Activated effector memory CD4-positive, alpha-beta T cell treated with anti-CD3 and anti-CD28 coated beads, Interleukin-2, amount 50 U/mL, for 16 hours (primary cell): ENCODE measurements at regions not wholly inside any gene's neighbourhood (a gene's known extent, or its start where the extent isn't known, plus 50 kb on each side); places are given as distances from the start of the nearest gene placed in this dataset.
"Not testable (repeated sequence)": the region's sequence is repeated elsewhere in the genome, so short reads cannot be mapped to it uniquely, and the experiment has no call there.

Experiments used
- DNase-seq: peaks from one replicate; pipeline ENCODE4 v3.0.0-alpha.2; 2020

DNA sequence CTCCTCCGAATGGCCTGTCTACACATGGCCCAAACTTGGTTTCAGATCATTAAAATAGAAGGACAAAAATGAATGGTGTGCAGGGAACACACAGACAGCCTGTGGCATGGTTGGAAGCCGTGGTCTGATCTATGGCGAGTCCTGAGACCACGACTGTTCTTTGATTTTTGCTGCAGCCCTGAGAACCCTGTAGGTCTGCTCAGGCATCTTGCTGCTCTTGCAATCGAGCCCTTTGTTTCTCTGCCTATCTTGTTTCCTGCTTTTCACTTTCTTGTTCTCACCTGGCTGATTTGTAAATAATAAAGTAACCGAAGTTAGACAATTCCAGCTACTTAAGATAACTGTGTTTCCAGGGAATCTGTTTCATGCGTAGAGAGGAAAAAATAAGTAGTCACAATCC is 54.1 kb upstream of the NBPF9 start:
- not testable (repeated sequence) for DNase-seq

DNA sequence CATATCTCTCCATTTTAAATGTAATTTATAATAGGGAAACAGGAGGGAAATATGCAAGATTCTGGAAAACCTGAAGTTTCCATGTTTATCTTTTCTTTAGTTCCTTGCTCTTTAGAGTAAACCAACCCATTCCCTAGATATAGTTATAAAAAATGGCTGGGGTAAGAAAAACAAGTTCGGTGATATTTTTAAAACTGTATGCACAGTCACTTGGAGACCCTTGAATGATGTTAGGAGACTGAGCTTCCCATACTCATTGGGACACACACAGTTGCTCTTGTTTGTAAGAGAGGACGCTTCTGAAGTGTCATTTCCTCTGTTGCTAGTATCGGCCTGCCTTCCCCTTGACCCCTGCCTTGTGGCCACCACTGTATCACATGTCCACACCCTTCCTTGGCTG is 55.0 kb upstream of the NBPF9 start:
- not testable (repeated sequence) for DNase-seq

DNA sequence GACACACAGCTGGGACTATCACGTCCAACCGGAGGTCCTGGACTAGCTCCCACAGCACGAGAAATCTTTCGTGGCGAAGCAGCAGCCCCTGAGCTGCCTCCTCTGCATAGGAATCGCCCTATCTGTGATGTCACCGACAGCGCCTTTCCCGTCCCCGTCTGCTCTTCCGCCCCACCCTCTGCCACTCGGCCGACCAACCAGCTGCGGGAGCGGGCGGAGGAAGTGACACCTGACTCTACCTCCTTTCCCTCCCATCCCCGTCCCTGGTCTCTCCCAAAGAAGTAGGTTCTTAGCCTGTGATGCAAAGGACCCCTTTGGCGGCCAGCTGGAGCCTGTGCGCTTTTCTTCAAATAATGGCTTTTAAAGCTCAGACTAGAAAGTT is 59.7 kb upstream of the NBPF9 start:
- DNase-seq = not testable (repeated sequence)

DNA sequence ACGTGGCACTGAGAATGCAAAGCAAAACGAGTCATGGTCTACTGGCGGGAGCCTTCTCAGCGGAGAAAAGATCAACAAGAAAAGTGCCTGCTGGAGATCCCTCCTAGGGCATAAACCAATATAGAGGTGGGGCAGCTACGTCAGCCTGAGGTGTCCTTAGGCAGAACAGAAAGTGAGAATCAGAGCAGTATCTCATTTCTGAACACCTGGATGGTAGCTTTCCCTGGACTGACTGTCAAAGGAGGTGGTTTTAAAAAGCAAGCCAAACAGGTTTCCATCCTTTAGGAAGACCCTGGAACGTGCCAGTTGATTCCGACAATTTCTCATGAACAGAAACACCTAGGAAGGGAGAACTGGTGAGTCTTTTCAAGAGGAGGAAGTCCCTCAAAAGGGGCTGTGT is 71.4 kb upstream of the NBPF9 start:
- not testable (repeated sequence) for DNase-seq

DNA sequence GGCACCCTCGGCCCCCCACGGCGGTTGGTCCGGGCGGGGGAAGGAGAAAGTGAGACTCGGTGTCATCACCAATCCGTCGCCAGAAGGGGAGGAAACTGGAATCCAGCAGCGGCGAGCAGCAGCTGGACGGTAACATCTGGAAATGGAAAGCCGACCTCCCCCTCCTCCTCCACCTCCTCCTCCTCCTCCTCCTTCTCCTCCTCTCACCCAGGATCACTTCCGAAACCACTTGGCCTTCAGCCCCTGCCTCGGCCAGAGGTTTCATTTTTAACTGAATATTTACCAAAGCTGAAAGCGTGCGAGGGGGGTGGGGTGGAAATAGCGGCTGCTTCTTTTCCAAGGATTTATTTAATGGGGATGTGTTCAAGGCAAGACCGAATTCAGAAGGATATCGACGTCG is 72.5 kb upstream of the NBPF9 start:
- not testable (repeated sequence) for DNase-seq

DNA sequence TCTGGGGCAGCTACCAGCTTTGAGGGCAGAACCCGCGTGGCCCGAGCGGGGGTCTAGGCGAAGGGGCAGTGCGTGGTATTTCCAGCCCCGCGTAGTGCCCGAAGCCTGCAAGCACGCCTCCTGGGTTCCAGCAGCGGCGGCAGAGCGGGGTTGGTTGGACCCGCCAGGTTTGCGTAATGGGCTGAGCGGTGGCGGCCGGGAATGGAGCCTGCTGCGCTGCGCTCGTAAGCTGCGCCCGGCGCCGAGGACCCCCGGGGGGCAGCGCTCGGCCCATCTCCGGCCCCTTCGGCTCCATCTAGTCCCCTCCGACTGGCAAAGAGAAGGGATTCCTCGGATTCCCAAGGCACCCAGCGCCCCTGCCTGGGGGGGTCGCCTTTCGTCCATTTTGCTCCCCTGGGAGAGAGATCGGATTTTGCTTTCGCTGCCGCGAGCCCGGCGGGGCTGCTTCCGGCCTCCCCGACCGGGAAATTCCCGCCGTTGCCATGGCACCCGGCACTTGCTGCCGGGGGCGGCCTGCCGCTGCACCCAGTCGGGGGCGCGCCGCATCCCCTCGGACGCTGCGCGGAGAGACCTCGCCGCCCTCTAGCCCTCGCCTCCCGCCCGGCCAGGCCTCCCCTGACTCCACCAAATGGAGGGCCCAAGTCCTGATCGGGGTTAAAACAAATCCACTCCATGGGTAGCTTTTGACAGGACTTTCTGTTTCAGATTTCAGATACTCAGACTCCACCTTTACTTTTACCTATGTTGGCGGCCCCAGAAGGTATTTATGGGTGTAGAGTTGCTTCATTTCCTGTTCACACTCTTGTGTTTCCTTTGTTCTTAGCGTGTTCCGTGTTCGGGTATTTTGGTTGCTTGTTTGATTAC is 73.3 kb upstream of the NBPF9 start:
- peak; percentile 88 for DNase-seq

DNA sequence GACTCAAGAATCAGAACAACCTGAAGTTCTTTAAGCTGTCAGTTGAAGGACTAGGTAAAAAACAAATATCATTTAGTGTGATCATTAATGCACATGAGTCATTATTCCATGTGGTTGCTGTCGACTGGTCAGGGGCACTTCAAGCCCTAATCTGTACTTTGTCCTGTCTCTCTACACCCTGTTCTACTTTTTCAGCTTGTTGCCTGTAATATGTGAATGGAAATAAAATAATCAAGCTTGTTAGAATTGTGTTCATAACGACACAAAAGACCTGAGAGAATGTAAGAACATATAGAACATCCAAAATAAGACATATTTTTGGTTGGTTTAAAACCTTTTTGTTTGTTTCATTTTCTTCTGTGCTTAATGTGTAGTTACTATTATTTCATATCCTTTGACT is 87.4 kb upstream of the NBPF9 start:
- not testable (repeated sequence) for DNase-seq

DNA sequence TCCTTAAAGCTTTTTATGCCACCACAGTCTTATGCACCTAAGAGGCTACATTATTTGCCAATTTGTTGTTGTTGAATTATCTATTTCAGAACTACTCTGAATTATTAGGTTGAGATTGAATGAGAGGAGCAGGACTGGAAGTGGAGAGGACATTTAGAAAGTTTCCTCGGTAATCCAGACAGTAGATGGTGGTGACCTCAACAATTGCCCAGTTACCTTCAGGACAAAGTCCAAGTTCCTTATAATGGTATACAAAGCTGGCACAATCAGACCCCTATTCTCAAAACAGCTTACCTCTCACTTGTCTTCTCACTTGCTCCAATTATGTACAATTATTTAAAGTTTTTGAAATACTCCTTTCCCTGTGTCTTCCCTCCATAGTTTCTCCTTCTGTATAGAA is 93.3 kb upstream of the NBPF9 start:
- DNase-seq = not testable (repeated sequence)

DNA sequence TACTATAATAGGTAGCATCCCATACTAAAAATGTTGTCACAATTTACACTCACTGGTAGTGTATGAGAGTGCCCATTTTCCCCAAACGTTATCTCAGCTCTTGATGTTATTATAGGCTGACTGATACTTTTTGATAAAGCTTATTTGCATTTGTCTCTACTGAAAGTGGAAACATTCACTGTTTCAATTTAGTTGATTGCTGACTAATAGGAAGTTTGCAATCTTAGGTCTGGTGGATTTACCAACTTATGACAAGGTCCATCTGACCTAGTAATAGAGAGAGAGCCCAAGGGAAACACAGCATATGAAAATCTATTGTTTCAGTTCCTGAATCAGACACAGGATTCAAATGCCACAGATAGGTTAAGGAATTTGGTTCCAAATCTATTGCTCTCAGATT is 97.2 kb upstream of the NBPF9 start:
- not testable (repeated sequence) for DNase-seq

DNA sequence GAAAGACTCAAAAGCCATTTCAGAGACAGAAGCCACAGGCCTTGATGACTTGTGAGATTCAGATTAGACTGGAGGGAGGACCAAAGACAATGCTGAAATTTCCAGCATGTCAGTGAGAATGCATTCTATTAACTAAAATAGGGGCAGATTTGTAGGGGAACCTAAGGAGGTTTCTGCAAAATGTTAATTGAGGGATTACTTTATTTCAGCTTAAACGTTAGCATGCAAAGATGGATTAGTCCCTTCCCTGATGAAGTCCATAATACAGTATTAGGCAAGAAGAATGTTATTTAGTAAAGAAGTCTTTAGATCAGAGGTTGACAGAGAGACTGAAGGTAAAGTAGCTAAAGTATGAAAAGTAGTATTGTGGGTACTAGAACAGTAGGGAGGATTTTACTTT is 98.9 kb upstream of the NBPF9 start:
- DNase-seq = not testable (repeated sequence)

DNA sequence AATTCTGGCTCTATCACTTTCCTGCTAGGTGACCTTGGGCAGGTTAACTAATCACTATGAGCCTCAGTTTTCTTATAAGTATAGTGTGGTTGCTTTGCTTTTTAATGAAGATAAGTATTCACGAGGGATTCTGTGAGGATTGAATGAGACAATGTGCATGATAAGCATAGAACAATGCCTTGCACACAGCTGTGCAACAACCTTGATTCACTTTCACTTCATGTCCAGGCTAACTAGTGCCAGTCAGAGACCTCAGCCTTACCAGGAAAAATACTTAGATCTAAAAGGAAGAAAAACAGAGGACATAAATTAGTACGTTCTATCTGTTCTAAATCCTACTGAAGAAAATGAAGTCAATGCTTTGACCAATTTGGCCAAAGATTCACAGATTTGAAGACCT is 101.0 kb upstream of the NBPF9 start:
- not testable (repeated sequence) for DNase-seq

DNA sequence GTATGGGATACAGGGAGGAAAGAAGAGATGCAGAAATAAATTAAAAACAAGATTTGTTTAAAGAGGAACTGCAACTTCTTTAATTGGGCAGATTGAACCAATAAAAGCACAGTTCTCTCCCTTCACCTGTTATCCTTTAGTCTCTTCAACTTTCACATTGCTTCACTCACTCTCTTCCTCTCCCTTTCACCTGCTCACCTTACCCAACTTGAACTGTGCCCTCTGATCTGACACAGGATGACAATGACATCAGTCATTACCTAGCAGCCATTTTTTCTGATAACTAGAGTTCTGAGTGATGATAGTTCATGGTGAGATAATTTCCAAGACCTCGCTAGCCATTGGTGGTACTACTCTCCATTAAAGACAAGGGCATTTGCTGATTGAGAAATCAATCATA is 105.5 kb upstream of the NBPF9 start:
- not testable (repeated sequence) for DNase-seq

DNA sequence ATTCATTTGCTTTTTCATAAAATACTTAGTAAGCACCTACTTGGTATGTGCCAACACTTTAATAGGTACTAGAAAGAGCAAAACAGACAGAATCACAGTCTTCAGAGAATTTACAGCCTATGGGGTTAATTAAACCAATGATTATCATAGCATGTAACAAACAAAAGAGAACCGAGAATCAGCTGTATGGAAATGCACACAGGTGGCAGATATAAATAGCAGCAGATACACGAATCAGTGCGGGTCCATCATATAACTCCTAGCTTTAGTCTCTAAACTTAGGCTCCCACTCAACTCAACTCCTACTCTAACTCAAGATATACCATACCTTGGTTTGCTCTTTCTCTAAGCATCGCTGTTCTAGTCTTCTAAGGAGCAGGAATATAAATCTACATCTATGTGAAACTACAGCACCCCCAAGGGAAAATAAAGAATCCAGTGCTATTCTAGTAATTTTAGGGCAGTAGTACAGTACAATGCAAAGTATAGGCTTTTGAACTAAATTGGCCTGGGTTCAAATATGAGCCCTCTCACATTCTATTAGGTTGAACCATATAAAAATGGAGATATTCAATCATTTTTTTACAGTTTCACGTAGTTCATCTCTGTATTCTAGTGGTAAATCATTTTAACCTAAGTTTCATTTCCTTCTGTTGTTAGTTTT is 108.5 kb upstream of the NBPF9 start:
- not testable (repeated sequence) for DNase-seq

DNA sequence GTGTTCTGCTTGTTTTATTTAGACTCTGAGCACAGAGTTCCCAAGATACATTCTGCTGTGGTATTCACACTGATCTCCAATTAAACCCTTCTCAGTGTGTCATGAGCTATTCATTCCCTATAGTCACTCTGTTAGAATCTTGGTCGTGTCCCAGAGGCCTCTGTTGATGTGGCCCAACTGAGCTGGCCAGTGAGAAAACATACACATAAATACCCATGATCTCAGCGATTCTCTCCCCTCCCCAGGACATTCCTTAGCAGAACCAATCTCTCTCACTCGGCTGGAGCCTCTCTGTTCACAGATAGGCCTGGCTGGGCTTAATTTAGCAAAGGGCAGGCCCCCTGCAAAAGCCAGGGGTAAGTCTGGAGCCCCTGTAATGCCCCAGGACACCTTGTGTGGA is 109.6 kb upstream of the NBPF9 start:
- DNase-seq = not testable (repeated sequence)

DNA sequence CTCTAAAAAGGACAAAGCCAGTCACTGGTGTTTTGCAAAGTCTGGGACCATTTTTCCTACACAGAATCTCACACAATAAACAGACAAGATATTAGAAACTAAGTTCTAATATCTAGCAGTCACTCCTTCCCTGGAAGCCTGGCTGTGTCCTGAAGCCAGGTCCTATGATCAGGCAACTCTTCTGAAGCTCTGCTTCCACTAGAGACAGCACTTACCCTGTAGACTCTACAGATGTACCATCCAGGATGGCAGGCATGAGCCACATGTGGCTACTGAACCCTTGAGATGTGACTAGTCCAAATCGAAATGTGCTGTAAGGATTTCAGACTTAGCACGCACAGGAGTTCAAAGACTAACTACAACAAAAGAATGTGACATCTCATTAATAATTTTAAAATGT is 110.3 kb upstream of the NBPF9 start:
- not testable (repeated sequence) for DNase-seq

DNA sequence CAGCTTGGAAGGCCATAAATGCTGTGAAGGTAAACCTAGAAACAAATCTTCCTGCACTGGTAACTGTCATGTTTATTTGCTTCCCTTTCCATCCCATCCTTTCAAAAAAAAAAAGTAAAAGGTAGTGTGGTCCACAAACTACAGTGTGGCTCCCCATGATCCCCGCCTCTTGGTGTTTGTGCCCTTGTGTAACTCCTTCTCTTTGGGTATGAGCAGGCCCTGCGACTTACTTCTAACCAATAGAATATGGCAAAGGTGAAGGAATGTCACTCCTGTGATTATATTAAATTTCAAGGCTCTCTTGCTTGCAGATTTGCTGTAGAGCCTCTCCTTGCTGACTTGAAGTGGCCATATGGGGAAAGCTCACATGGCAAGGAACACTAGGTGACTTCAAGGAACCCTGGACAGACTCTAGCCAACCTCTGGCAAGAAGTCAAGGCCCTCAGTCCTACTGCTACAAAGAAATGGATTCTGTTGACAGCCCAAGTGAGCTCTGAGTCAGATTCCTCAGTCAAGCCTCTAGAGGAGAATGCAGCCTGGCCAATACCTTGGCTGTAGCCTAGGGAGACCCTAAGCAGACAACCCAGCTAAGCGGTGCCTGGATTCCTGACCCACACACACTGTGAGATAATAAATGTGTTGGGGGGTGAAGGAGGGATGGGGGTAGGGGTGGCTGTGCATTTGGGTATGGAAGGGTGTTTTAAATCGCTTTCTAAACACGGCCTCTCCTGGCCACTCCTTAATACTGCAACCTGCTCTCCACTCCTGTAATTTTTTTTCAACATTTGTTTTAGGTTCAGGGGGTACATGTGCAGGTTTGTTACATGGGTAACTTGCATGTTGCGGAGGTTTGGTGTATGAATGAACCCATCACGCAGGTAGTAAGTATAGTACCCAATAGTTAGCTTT is 115.0 kb upstream of the NBPF9 start:
- DNase-seq = not testable (repeated sequence)

DNA sequence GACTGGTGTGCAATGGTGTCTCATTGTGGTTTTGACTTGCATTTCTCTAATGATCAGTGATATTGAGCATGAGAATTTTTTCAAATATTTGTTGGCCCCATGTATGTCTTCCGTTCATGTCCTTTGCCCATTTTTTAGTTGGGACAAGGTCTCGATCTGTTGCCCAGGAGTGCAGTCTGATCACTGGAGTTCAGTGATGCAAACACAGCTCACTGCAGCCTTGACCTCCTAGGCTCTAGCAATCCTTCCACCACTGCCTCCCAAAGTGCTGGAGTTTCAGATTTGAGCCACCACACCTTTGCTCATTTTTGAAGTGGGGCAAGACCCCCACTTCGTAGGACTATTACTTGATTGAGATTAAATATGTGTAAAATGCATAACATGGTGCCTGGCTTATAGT is 116.2 kb upstream of the NBPF9 start:
- DNase-seq = not testable (repeated sequence)

DNA sequence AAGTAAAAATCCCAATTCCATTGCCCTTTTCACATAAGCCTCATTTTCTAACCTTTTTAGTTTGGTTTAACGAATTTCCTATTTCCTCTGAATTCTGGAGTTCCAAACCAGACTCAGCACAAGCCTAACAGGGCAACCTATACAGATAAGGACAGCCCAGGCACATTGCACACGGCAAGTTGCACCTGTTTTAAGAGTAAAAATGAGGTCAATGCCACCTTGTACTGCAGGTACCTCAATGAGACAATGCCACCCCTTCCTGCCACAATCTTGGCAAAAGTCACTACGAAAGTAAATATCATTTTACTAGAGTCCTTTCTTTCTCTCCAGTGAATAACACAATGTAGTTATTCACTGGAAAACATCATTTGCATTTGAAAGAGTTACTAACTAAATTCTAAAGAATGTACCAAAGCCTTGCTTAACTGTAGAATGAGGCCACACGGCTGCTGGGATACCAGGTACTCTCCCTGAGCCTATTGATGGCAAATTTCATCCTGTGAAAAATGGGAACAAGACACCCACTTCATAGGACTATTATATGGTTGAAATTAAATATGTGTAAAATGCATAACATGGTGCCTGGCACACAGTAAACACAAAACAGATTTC is 117.2 kb upstream of the NBPF9 start:
- not testable (repeated sequence) for DNase-seq

DNA sequence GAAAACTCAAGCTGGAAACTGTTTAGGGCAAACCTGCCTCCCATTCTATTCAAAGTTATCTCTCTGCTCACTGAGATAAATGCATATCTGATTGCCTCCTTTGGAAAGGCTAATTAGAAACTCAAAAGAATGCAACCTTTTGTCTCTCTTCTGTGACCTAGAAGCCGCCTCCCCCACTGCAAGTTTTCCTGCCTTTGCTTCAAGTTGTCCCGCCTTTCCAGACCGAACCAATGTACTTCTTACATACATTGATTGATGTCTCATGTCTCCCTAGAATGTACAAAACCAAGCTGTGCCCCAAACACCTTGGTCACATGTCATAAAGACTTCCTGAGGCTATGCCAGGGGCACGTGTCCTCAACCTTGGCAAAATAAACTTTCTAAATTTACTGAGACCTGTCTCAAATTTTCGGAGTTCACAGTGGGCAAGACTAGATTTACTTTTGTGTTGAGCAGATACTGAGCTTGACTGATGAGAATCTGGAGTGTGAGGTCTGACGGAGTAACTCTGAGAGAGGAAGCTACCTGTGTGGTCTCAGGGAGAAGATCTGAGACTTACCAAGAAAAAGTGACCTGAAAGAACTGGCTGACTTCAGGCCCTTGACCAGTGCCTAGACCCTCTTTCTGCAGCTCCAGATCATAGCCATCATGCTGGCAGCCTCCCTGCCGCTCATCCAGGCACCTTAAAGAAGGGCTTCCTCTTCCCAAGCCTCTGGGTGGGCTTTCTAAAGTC is 124.7 kb upstream of the NBPF9 start:
- DNase-seq = not testable (repeated sequence)

DNA sequence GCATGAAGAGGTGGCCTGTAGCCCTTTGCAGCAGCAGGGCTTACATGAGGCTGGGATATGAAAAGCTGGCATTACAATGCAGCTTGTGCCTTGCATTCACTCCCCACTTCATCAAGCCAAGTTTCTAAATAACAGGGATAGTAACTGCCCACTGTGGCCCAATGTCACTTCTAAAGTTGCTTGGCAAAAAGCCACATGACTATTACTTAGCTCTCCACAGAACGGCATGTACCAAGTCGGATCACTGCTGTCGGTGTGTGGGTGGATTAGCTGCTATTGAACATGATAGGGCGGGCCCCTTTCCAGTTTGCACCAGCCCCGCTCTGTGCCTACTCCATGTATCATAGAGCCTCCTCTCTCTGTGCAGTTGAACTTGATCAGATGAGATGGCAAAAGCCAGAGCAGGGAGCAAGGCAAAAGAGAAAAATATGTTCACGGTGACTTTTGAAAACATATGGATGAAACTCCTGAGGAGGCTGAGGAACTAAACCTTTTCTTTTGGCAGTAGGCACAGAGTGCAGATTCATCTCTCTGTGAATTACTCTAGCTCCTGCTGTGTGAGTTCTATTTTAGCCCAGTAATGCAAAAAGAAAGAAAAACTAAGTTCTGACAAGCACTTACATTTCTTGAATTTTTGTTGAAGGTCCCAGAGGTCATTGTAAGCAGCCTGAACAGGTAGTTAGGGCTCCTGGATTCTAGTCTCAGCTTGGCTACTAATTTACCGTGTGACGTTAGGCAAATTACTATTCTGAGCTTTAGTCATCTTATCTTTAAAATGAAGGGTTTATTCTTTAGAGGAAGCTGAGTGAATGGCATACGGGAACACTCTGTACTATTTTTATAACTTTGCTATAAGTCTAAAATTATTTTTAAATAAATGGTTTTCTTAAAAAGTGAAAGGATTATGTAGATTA is 125.6 kb upstream of the NBPF9 start:
- not testable (repeated sequence) for DNase-seq

DNA sequence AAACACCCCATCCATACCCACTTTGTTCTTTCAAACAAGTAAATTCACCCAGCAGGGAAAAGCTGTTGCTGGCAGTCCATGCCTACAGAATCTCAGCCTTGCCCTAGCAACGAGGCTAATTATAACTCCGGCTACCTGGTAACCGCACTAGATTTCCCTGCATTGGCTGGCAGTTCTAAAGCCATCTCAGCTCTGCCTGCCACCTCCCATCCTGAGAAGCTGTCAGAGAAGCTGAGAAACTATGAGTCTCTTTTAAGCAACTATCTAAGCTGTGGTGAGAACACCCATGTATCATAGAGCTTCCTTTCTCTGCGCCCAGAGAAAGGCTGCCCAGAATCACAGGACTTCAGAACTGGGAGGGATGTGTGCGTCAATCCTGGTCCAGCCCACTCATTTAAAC is 126.5 kb upstream of the NBPF9 start:
- not testable (repeated sequence) for DNase-seq
